Fibroblast of mammary gland (primary cell): ENCODE measurements at regions not wholly inside any gene's neighbourhood (a gene's known extent, or its start where the extent isn't known, plus 50 kb on each side); places are given as distances from the start of the nearest gene placed in this dataset.

Experiments used
- DNase-seq: peaks from one replicate; pipeline ENCODE4 v3.0.0-alpha.2; 2010; ENCODE audit warnings: low read depth
- H3K4me3 ChIP-seq: 2 replicates; pipeline ENCODE4 v1.5.1; 2011; ENCODE audit warnings: low read depth, mild to moderate bottlenecking, low read length, moderate library complexity; ENCODE audit not compliant: control insufficient read depth
- CTCF ChIP-seq: conservative IDR thresholded peaks from 2 replicates; pipeline ENCODE4 v1.5.1; 2011; ENCODE audit warnings: low read depth, low read length, inconsistent platforms; ENCODE audit not compliant: control insufficient read depth, insufficient read depth

GRCh38 chr2:138334323-138334722, 167.2 kb upstream of the SPOPL start:
- H3K4me3 ChIP-seq, result no peak overlapping the region
- TF ChIP-seq CTCF, result no peak
- DNase-seq, result no peak

GRCh38 chr2:138335036-138335435, 166.5 kb upstream of the SPOPL start:
- no peak overlapping the region for H3K4me3 ChIP-seq
- TF ChIP-seq CTCF, result no peak
- DNase-seq, result no peak

GRCh38 chr2:138336146-138336545, 165.4 kb upstream of the SPOPL start:
- DNase-seq, result no peak
- TF ChIP-seq CTCF, result no peak

GRCh38 chr2:138355244-138355643, 146.3 kb upstream of the SPOPL start:
- DNase-seq, result no peak
- H3K4me3 ChIP-seq, result no peak overlapping the region
- TF ChIP-seq CTCF, result no peak

More at GRCh38 chr2:138336146-138336545, 165.4 kb upstream of the SPOPL start:
- no peak overlapping the region for H3K4me3 ChIP-seq

GRCh38 chr2:138356178-138356577, 145.4 kb upstream of the SPOPL start:
- DNase-seq, result peak; percentile 84
- H3K4me3 ChIP-seq, result no peak overlapping the region
- TF ChIP-seq CTCF, result no peak

GRCh38 chr2:138359532-138359931, 142.0 kb upstream of the SPOPL start:
- TF ChIP-seq CTCF, result no peak
- DNase-seq, result no peak
- H3K4me3 ChIP-seq, result no peak overlapping the region

GRCh38 chr2:138364554-138365162, 136.9 kb upstream of the SPOPL start:
- H3K4me3 ChIP-seq, result no peak overlapping the region
- no peak for TF ChIP-seq CTCF
- peak; percentile 65 for DNase-seq
